Stomach smooth muscle (tissue), 2 donors: ENCODE measurements at regions not wholly inside any gene's neighbourhood (a gene's known extent, or its start where the extent isn't known, plus 50 kb on each side); places are given as distances from the start of the nearest gene placed in this dataset.

Experiments used
- H3K27ac ChIP-seq: one replicate; pipeline ENCODE4 v1.7.0; 2013; ENCODE audit warnings: mild to moderate bottlenecking, low read length, inconsistent platforms
- H3K27me3 ChIP-seq, 2 donors: one replicate each; pipeline ENCODE4 v1.7.0; 2013; ENCODE audit warnings: low read length in 2 of 2; ENCODE audit not compliant: insufficient read depth in 2 of 2, control insufficient read depth in 1 of 2
- H3K36me3 ChIP-seq, 2 donors: one replicate each; pipeline ENCODE4 v1.7.0; 2013; ENCODE audit warnings: low read length in 2 of 2; ENCODE audit not compliant: control insufficient read depth in 2 of 2, insufficient read depth in 2 of 2
- H3K4me1 ChIP-seq: one replicate; pipeline ENCODE4 v1.7.0; 2013; ENCODE audit warnings: low read length; ENCODE audit not compliant: control insufficient read depth, insufficient read depth
- H3K4me3 ChIP-seq, 2 donors: one replicate each; pipeline ENCODE4 v1.7.0; 2013; ENCODE audit warnings: low read length in 2 of 2
- H3K9ac ChIP-seq, 2 donors: one replicate each; pipeline ENCODE4 v1.7.0; 2013; ENCODE audit warnings: low read length in 2 of 2, mild to moderate bottlenecking in 1 of 2
- H3K9me3 ChIP-seq, 2 donors: one replicate each; pipeline ENCODE4 v1.7.0; 2013; ENCODE audit warnings: low read length in 2 of 2; ENCODE audit not compliant: control insufficient read depth in 2 of 2
- donor health status: healthy.
- donor health status: Pancreatic carcinoma.

- Histone ChIP-seq H3K9me3 (no peaks in the 10 kb centered on the region), H3K27me3 (no peaks in the 10 kb centered on the region), H3K4me1 (no peaks in the 10 kb centered on the region), H3K36me3 (no peaks in the 10 kb centered on the region), H3K27ac (no peak overlapping the region), H3K4me3 (no peak overlapping the region), H3K9ac (no peak overlapping the region)
Measured at GRCh38 chr2:125272651-125273050, 1247.6 kb downstream of the CNTNAP5 start.

DNA sequence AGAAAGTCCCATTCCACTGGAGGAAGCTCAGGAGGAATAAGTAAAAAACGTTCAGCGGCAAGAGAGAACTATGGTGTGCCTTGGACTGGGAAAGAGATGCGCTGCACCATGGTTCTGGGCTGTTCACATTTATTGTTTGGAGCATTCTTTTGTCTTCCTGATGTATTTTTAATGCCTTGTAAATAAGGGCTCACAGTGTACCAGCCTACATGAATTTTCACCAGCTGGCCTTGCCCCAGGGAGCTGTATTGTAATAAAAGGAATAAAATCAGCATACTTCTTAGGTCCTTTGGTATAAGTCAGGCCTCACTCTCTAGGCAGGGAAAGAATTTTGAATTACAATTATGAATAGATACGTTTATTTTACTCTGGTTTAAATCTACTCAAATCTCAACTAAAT, 1249.6 kb downstream of the CNTNAP5 start:
- Histone ChIP-seq H3K4me3 (no peak overlapping the region), H3K36me3 (no peaks in the 10 kb centered on the region), H3K4me1 (no peaks in the 10 kb centered on the region), H3K9me3 (no peaks in the 10 kb centered on the region), H3K27ac (no peak overlapping the region), H3K9ac (no peak overlapping the region), H3K27me3 (no peaks in the 10 kb centered on the region)

DNA sequence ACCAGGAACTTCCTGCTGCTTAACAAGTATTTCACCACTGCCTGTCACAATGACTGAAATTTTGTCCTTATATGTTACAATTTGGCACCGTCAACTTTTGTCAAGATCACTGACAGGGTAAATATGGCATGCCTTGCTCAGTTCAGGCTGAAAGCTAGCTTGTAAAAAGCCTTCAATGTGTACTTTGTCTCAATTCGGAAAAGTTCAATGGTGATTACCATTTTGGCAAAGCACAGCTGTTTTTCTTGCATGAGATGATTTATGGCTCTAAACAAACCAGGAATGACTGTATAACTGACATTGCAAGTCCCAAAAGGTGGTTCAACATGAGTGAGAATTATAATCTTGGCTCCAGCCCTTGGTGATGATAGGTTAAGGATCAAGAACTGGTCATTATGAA, 1255.2 kb downstream of the CNTNAP5 start:
- H3K27ac ChIP-seq: no peak overlapping the region
- no peak overlapping the region for H3K4me3 ChIP-seq
- H3K27me3 ChIP-seq: no peaks in the 10 kb centered on the region
- no peak overlapping the region for H3K9ac ChIP-seq
- H3K36me3 ChIP-seq: no peaks in the 10 kb centered on the region
- H3K4me1 ChIP-seq: no peaks in the 10 kb centered on the region
- H3K9me3 ChIP-seq: no peaks in the 10 kb centered on the region

- no peak overlapping the region for H3K27ac ChIP-seq
- no peaks in the 10 kb centered on the region for H3K4me1 ChIP-seq
- H3K9ac ChIP-seq: no peak overlapping the region
- no peaks in the 10 kb centered on the region for H3K36me3 ChIP-seq
- H3K27me3 ChIP-seq: no peaks in the 10 kb centered on the region
- H3K9me3 ChIP-seq: no peaks in the 10 kb centered on the region
- no peak overlapping the region for H3K4me3 ChIP-seq
Measured at GRCh38 chr2:125281242-125281641, 1256.2 kb downstream of the CNTNAP5 start.

- Histone ChIP-seq H3K27me3 (no peaks in the 10 kb centered on the region), H3K9me3 (peaks cover 0 to 5% of the 10 kb centered on the region in 2 donors), H3K4me3 (no peak overlapping the region), H3K9ac (no peak overlapping the region), H3K36me3 (no peaks in the 10 kb centered on the region), H3K4me1 (no peaks in the 10 kb centered on the region), H3K27ac (no peak overlapping the region)
Measured at GRCh38 chr2:125296742-125297141, 1271.7 kb downstream of the CNTNAP5 start.

DNA sequence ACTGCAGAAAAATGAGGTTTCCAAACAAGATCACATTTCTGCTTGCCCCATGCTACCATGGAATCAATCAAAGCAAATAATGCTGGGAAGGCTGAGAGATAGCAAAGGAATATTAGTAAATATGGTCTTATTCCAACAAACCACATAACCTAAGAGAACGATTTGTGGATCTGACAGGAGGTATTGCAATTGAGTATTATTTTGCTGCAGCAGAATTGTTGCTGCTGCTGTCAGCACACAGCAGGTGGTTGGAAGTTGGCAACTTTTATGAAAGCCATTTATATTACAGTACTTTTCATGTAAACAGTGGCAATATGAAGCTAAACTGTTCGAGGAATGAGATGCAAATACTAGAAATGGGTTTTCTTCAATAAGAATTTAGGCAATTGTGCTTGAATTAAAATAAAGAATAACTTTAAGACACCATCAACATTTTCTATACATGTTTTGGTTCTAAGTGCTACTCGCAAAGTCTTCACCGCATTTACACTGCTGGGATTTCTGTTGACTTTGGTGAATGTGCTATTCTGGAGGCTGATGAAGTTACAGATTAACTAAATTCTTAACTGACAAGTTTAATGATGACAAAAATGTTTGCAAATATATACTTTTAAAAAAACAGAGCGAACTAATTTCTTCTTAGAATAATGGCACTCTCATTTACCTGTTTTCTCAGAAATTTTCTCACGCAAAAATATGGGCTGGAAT, 1285.7 kb downstream of the CNTNAP5 start:
- Histone ChIP-seq H3K9ac (no peak overlapping the region), H3K4me3 (no peak overlapping the region), H3K36me3 (no peaks in the 10 kb centered on the region), H3K4me1 (no peaks in the 10 kb centered on the region), H3K27me3 (no peaks in the 10 kb centered on the region), H3K9me3 (no peaks in the 10 kb centered on the region), H3K27ac (no peak overlapping the region)

DNA sequence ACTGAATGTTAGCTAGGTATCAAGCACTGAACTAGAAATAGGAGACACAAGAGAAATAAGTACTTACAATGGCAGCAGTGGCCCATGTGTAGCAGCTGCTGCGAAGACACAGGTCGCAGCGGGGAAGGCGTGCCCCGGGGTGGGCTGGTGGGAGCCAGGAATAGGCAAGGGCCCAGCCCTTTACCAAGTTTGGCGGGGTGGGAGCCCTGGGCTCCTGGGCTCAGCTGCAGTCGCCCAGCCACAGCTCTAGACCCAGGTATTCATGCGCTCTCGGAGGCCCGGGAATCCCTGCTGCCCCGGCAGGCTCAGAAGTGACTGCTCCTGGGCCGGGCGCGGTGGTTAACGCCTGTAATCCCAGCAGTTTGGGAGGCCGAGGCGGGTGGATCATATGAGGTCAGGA, 1287.3 kb downstream of the CNTNAP5 start:
- no peaks in the 10 kb centered on the region for H3K9me3 ChIP-seq
- H3K4me1 ChIP-seq: no peaks in the 10 kb centered on the region
- H3K4me3 ChIP-seq: no peak overlapping the region
- no peaks in the 10 kb centered on the region for H3K27me3 ChIP-seq
- H3K36me3 ChIP-seq: no peaks in the 10 kb centered on the region
- H3K9ac ChIP-seq: no peak overlapping the region
- H3K27ac ChIP-seq: no peak overlapping the region

DNA sequence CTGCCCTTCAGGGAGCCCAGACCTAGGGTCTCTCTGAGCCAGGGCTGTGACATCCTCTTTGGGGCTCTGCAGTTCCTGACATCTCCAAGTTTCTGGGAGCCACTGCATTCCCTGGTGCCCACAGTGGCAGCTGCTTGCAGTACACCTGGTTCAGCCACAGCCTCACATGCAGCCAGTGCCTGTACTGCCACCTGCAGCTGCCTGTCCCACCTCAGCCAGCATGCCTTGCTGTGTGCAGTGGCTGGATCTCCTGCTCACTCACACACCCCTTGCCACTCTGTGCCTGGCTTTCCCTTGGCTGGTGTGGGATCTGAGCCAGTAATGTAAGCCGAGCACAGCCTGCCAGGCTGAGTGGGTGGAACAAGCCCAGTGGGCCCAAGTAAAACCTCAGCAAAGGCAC, 1288.7 kb downstream of the CNTNAP5 start:
- no peak overlapping the region for H3K9ac ChIP-seq
- no peak overlapping the region for H3K27ac ChIP-seq
- H3K9me3 ChIP-seq: no peaks in the 10 kb centered on the region

DNA sequence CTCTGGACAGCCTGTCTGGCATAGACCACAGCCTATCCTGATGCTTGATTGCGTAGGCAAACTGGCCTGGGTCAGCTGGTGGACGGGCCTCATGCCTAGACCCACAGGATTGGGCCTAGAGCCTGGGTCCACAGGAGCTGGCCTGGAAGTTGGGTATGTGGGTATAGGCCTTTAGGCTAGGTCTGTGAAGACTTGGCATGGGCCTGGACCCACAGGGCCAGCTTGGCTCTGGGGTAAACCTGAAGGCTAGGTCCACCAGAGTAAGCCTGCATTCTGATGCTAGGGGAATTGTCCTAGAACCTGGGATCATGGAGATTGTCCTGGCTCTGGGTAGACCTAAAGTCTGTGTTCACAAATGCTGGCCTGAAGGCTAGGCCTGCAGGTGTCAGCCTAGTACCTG, 1293.7 kb downstream of the CNTNAP5 start:
- no peaks in the 10 kb centered on the region for H3K4me1 ChIP-seq
- no peak overlapping the region for H3K4me3 ChIP-seq
- peaks cover 0 to 4% of the 10 kb centered on the region in 2 donors for H3K9me3 ChIP-seq
- no peaks in the 10 kb centered on the region for H3K27me3 ChIP-seq
- no peak overlapping the region for H3K27ac ChIP-seq
- H3K36me3 ChIP-seq: no peaks in the 10 kb centered on the region
- no peak overlapping the region for H3K9ac ChIP-seq

More for the DNA sequence above, 1288.7 kb downstream of the CNTNAP5 start:
- H3K4me1 ChIP-seq: no peaks in the 10 kb centered on the region
- no peaks in the 10 kb centered on the region for H3K27me3 ChIP-seq
- H3K4me3 ChIP-seq: no peak overlapping the region
- no peaks in the 10 kb centered on the region for H3K36me3 ChIP-seq

DNA sequence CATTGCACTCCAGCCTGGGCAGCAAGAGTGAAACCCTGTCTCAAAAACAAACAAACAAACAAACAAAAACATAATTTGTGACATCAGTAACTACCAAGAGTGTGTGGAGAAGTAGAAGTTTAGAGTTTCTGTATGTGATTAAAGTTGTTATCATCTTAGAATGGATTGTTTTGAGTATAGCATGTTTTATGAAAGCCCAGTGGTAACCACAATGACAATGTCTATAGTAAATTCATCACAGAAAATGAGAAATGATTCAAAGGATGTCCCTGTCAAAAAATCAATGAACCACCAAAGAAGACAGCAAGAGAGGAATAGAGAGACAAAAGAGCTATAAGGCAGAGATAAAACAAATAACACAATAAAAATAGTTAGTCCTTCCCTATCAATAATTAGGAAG, 1299.2 kb downstream of the CNTNAP5 start:
- Histone ChIP-seq H3K4me3 (no peak overlapping the region), H3K27ac (no peak overlapping the region), H3K36me3 (no peaks in the 10 kb centered on the region), H3K4me1 (no peaks in the 10 kb centered on the region), H3K9ac (no peak overlapping the region), H3K9me3 (no peaks in the 10 kb centered on the region), H3K27me3 (no peaks in the 10 kb centered on the region)

- H3K27ac ChIP-seq: no peak overlapping the region
- no peak overlapping the region for H3K4me3 ChIP-seq
- no peaks in the 10 kb centered on the region for H3K4me1 ChIP-seq
- no peak overlapping the region for H3K9ac ChIP-seq
- H3K9me3 ChIP-seq: peaks cover 0 to 6% of the 10 kb centered on the region in 2 donors
- H3K36me3 ChIP-seq: no peaks in the 10 kb centered on the region
- no peaks in the 10 kb centered on the region for H3K27me3 ChIP-seq
Measured at GRCh38 chr2:125330133-125330532, 1305.0 kb downstream of the CNTNAP5 start.
